Activated CD4-positive, alpha-beta T cell treated with anti-CD3 and anti-CD28 coated beads for 36 hours (primary cell): ENCODE measurements at regions not wholly inside any gene's neighbourhood (a gene's known extent, or its start where the extent isn't known, plus 50 kb on each side); places are given as distances from the start of the nearest gene placed in this dataset.

Experiments used
- ATAC-seq: fragments of 200-7000 bp; cut with Tn5 transposase; one replicate; pipeline ENCODE4 v1.10.0; 2021; ENCODE audit warnings: mild to moderate bottlenecking, moderate library complexity
- CTCF ChIA-PET: fragments of 350-600 bp; sonication (Branson Sonifier 250); formaldehyde crosslinking; loops from one replicate; lab custom pipeline; 2021; ENCODE audit warnings: antibody characterized with exemption; lab: Charles Lee
- POLR2A ChIA-PET: fragments of 350-600 bp; sonication (Branson Sonifier 250); formaldehyde crosslinking; loops from one replicate; lab custom pipeline; 2021; ENCODE audit warnings: antibody characterized with exemption, inconsistent platforms; lab: Charles Lee
- DNase-seq: peaks from one replicate; pipeline ENCODE4 v3.0.0-alpha.2; 2020
- H3K27ac Mint-ChIP-seq: one replicate; pipeline ENCODE4 v1.8.0; 2021; ENCODE audit warnings: mixed read lengths
- H3K27me3 Mint-ChIP-seq: one replicate; pipeline ENCODE4 v1.8.0; 2021; ENCODE audit warnings: mixed read lengths
- H3K36me3 Mint-ChIP-seq: one replicate; pipeline ENCODE4 v1.8.0; 2021; ENCODE audit warnings: low read depth, mixed read lengths
- H3K4me1 Mint-ChIP-seq: one replicate; pipeline ENCODE4 v1.8.0; 2021; ENCODE audit warnings: mixed read lengths
- H3K4me3 Mint-ChIP-seq: one replicate; pipeline ENCODE4 v1.8.0; 2021; ENCODE audit warnings: mild to moderate bottlenecking, moderate library complexity, mixed read lengths
- H3K9me3 Mint-ChIP-seq: one replicate; pipeline ENCODE4 v1.8.0; 2021; ENCODE audit warnings: low read depth, mixed read lengths
- intact Hi-C, 2 experiments: fragments of 100-400 bp; cut with DNase I in 1 of 2; cut with micrococcal nuclease in 1 of 2; formaldehyde crosslinking; loops; one replicate each; pipeline versions ENCODE4 v1.14.2 to v1.15.1; 2022 to 2024; cut with DNase I, micrococcal nuclease

- intact Hi-C loops = no loop called here
- Mint-ChIP-seq H3K27me3 (peaks cover 4% of the 10 kb centered on the region), H3K9me3 (no peaks in the 10 kb centered on the region), H3K4me1 (peaks cover 7% of the 10 kb centered on the region), H3K27ac (no peak overlapping the region), H3K4me3 (no peak overlapping the region), H3K36me3 (no peaks in the 10 kb centered on the region)
- POLR2A ChIA-PET = interaction anchor here (0.6 kb wide), 1 partner anchor 286 kb away, joined by 3 read pairs; no protein-coding TSS in a partner anchor
- CTCF ChIA-PET = interaction anchor here (1.3 to 1.4 kb wide), 2 partner anchors 20 to 70 kb away, joined by 3 to 4 read pairs; no protein-coding TSS in a partner anchor
- ATAC-seq = no peak
- DNase-seq = no peak
These were observed 61.2 kb upstream of the ATL2 start for GRCh38 chr2:38438133-38438882.

- no peaks in the 10 kb centered on the region for H3K36me3 Mint-ChIP-seq
- ChIA-PET POLR2A (no interaction called here), CTCF (interaction anchor here (0.6 kb wide), 2 partner anchors 8 to 562 kb away, joined by 3 read pairs; no protein-coding TSS in a partner anchor)
- H3K27me3 Mint-ChIP-seq = no peaks in the 10 kb centered on the region
- H3K9me3 Mint-ChIP-seq = no peaks in the 10 kb centered on the region
- ATAC-seq (no peak), DNase-seq (no peak)
- H3K27ac Mint-ChIP-seq = no peak overlapping the region
- no peak overlapping the region for H3K4me3 Mint-ChIP-seq
- intact Hi-C loops = no loop called here
- H3K4me1 Mint-ChIP-seq = peaks cover 7% of the 10 kb centered on the region
These were observed 59.2 kb upstream of the ATL2 start for GRCh38 chr2:38436227-38436664.

GRCh38 chr2:38435775-38436174 is 58.7 kb upstream of the ATL2 start:
- Mint-ChIP-seq H3K9me3 (no peaks in the 10 kb centered on the region), H3K36me3 (no peaks in the 10 kb centered on the region), H3K27me3 (no peaks in the 10 kb centered on the region), H3K4me3 (no peak overlapping the region), H3K27ac (no peak overlapping the region), H3K4me1 (peaks cover 7% of the 10 kb centered on the region)
- ATAC-seq (no peak), DNase-seq (no peak)
- CTCF ChIA-PET = interaction anchor here (0.6 to 0.7 kb wide), 2 partner anchors 8 to 60 kb away, joined by 3 read pairs; no protein-coding TSS in a partner anchor
- intact Hi-C loops = no loop called here
- POLR2A ChIA-PET = no interaction called here

- ChIA-PET POLR2A (no interaction called here), CTCF (interaction anchor here (0.5 to 0.6 kb wide), 2 partner anchors 217 to 477 kb away, joined by 3 read pairs; no protein-coding TSS in a partner anchor)
- no peaks in the 10 kb centered on the region for H3K36me3 Mint-ChIP-seq
- ATAC-seq = no peak
- no peaks in the 10 kb centered on the region for H3K27me3 Mint-ChIP-seq
- no peak for DNase-seq
- intact Hi-C loops = no loop called here
- peaks cover 7% of the 10 kb centered on the region for H3K4me1 Mint-ChIP-seq
- H3K27ac Mint-ChIP-seq = no peak overlapping the region
- no peaks in the 10 kb centered on the region for H3K9me3 Mint-ChIP-seq
- no peak overlapping the region for H3K4me3 Mint-ChIP-seq
These were observed 57.5 kb upstream of the ATL2 start for GRCh38 chr2:38434595-38434994.

- CTCF ChIA-PET = interaction anchor here (0.5 to 1.2 kb wide), 2 partner anchors 12 to 307 kb away, joined by 3 read pairs; no protein-coding TSS in a partner anchor
- H3K9me3 Mint-ChIP-seq = no peaks in the 10 kb centered on the region
- H3K4me1 Mint-ChIP-seq = peaks cover 1% of the 10 kb centered on the region
- H3K27me3 Mint-ChIP-seq = no peaks in the 10 kb centered on the region
- H3K36me3 Mint-ChIP-seq = no peaks in the 10 kb centered on the region
- no peak overlapping the region for H3K4me3 Mint-ChIP-seq
- ATAC-seq (no peak), DNase-seq (no peak)
- H3K27ac Mint-ChIP-seq = no peak overlapping the region
- intact Hi-C loops = no loop called here
- POLR2A ChIA-PET = no interaction called here
These were observed 56.5 kb upstream of the ATL2 start for GRCh38 chr2:38433607-38433975.

- ChIA-PET CTCF (interaction anchor here (0.5 to 1.2 kb wide), 3 partner anchors 11 to 375 kb away, joined by 3 read pairs; no protein-coding TSS in a partner anchor), POLR2A (no interaction called here)
- DNase-seq (no peak), ATAC-seq (no peak)
- intact Hi-C loops = no loop called here
- no peak overlapping the region for H3K27ac Mint-ChIP-seq
- no peak overlapping the region for H3K4me3 Mint-ChIP-seq
- H3K9me3 Mint-ChIP-seq = no peaks in the 10 kb centered on the region
- H3K4me1 Mint-ChIP-seq = no peaks in the 10 kb centered on the region
- H3K27me3 Mint-ChIP-seq = no peaks in the 10 kb centered on the region
- no peaks in the 10 kb centered on the region for H3K36me3 Mint-ChIP-seq
These were observed 55.9 kb upstream of the ATL2 start for GRCh38 chr2:38432820-38433606.

GRCh38 chr2:38430597-38431207 is 53.6 kb upstream of the ATL2 start:
- no peak for ATAC-seq
- Mint-ChIP-seq H3K9me3 (no peaks in the 10 kb centered on the region), H3K27me3 (no peaks in the 10 kb centered on the region), H3K4me3 (no peak overlapping the region), H3K36me3 (no peaks in the 10 kb centered on the region), H3K4me1 (no peaks in the 10 kb centered on the region), H3K27ac (no peak overlapping the region)
- no peak for DNase-seq
- POLR2A ChIA-PET = no interaction called here
- intact Hi-C loops = no loop called here
- CTCF ChIA-PET = interaction anchor here (0.5 to 1.3 kb wide), 4 partner anchors 9 to 147 kb away, joined by 3 to 4 read pairs (median 3); no protein-coding TSS in a partner anchor

GRCh38 chr2:38430196-38430595 is 53.1 kb upstream of the ATL2 start:
- CTCF ChIA-PET = interaction anchor here (0.9 to 1.3 kb wide), 4 partner anchors 8 to 78 kb away, joined by 3 to 4 read pairs (median 3); no protein-coding TSS in a partner anchor
- Mint-ChIP-seq H3K4me3 (no peak overlapping the region), H3K36me3 (no peaks in the 10 kb centered on the region), H3K27me3 (no peaks in the 10 kb centered on the region), H3K27ac (no peak overlapping the region), H3K9me3 (no peaks in the 10 kb centered on the region), H3K4me1 (no peaks in the 10 kb centered on the region)
- intact Hi-C loops = no loop called here
- DNase-seq (no peak), ATAC-seq (no peak)
- POLR2A ChIA-PET = no interaction called here

GRCh38 chr2:38427936-38428335 is 50.9 kb upstream of the ATL2 start:
- ChIA-PET POLR2A (no interaction called here), CTCF (interaction anchor here (0.7 to 1.7 kb wide), 2 partner anchors 9 to 536 kb away, joined by 3 read pairs; no protein-coding TSS in a partner anchor)
- Mint-ChIP-seq H3K4me1 (no peaks in the 10 kb centered on the region), H3K4me3 (no peak overlapping the region), H3K27me3 (no peaks in the 10 kb centered on the region), H3K9me3 (no peaks in the 10 kb centered on the region), H3K27ac (no peak overlapping the region), H3K36me3 (no peaks in the 10 kb centered on the region)
- ATAC-seq (no peak), DNase-seq (no peak)
- intact Hi-C loops = no loop called here

GRCh38 chr2:38427054-38427453 is 50.0 kb upstream of the ATL2 start:
- H3K27ac Mint-ChIP-seq = no peak overlapping the region
- CTCF ChIA-PET = interaction anchor here (1.7 kb wide), 1 partner anchor 8 kb away, joined by 3 read pairs; no protein-coding TSS in a partner anchor
- no peaks in the 10 kb centered on the region for H3K27me3 Mint-ChIP-seq
- intact Hi-C loops = no loop called here
- DNase-seq (no peak), ATAC-seq (no peak)
- H3K4me3 Mint-ChIP-seq = no peak overlapping the region
- H3K36me3 Mint-ChIP-seq = no peaks in the 10 kb centered on the region
- POLR2A ChIA-PET = no interaction called here
- H3K4me1 Mint-ChIP-seq = no peaks in the 10 kb centered on the region
- no peaks in the 10 kb centered on the region for H3K9me3 Mint-ChIP-seq
